GM18502 (cell line): ENCODE measurements at regions not wholly inside any gene's neighbourhood (a gene's known extent, or its start where the extent isn't known, plus 50 kb on each side); places are given as distances from the start of the nearest gene placed in this dataset.

Experiments used
- ATAC-seq: cut with Tn5 transposase; IDR thresholded peaks from one replicate; pipeline ENCODE4 v1.9.1; 2021; ENCODE audit warnings: mild to moderate bottlenecking; ENCODE audit not compliant: unreplicated experiment, poor library complexity

GRCh38 chr12:9271875-9272274 lies 63.7 kb upstream of the PZP start:
- ATAC-seq = no peak

DNA sequence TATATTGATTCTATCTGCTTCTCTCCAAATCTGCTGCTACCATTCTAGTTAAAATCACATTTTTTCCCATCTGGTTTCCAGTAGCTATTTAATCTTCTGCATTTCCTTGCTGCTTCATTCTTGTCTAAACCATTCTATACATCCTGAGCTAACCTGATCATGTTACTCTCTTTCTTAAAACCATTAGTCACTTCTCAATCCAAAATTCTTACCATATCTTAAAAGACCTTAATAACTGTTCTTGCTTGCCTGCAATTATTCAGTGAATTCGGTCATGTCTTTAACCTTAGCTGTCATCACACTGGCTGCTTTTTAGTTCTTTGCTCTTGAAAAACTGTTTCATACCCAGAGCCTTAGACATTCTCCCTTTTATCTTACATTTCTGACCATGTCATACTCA lies 56.4 kb upstream of the PZP start:
- ATAC-seq = no peak

DNA sequence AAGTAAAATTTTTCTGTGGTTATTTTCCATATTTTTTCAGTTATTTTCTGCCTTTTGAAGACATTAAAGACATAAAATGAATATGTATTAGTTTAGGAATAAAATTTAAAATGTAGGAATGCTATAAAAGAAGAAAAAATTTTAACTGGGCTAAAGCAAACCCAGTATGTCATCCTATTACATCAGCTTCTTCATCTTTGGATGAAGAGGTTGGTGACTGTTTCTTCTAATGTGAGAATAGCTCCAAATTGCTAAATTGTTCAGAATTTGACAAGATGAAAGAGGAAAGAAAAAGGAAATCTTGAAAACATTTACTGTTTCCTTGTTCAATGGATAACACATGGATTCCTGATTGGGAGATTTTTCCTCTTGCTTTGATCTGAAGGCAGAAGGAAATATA lies 52.7 kb upstream of the PZP start:
- ATAC-seq = no peak

GRCh38 chr12:9258676-9259075 lies 50.5 kb upstream of the PZP start:
- no peak for ATAC-seq
